Keratinocyte (primary cell): ENCODE measurements at regions not wholly inside any gene's neighbourhood (a gene's known extent, or its start where the extent isn't known, plus 50 kb on each side); places are given as distances from the start of the nearest gene placed in this dataset.

Source experiments
- CTCF ChIP-seq, 3 experiments: IDR thresholded peaks in 1 of 3; conservative IDR thresholded peaks in 1 of 3; optimal IDR thresholded peaks in 1 of 3; 2 replicates in 2 of 3; 3 replicates in 1 of 3; pipeline versions ENCODE3 to v1.5.1; 2011; ENCODE audit warnings: low read length in 3 of 3, mild to moderate bottlenecking in 3 of 3, moderate library complexity in 2 of 3, control low read depth in 1 of 3, inconsistent platforms in 1 of 3; ENCODE audit not compliant: insufficient read depth in 2 of 3; ENCODE audit errors: extremely low read depth in 1 of 3
- EZH2 ChIP-seq: IDR thresholded peaks from one replicate; pipeline ENCODE4 v1.6.1; 2012; ENCODE audit warnings: inconsistent platforms, mild to moderate bottlenecking, low read length, moderate library complexity

- no peak for TF ChIP-seq CTCF (optimal IDR thresholded peaks at IDR 0.05 in 1 of 3, IDR thresholded peaks at IDR 0.05 in 1 of 3, conservative IDR thresholded peaks at IDR 0.05 in 1 of 3; ENCODE audit: extremely low read depth in 1 of 3, insufficient read depth in 2 of 3, low read length in 3 of 3)
- TF ChIP-seq EZH2 = no peak
Measured at GRCh38 chr18:39549144-39549543, 1983.5 kb upstream of the CELF4 start.
